ENCODE measurements at regions not wholly inside any gene's neighbourhood (a gene's known extent, or its start where the extent isn't known, plus 50 kb on each side); places are given as distances from the start of the nearest gene placed in this dataset.
A peak's percentile ranks its signal among the peaks of the same experiment; 100 is the strongest.

DNA sequence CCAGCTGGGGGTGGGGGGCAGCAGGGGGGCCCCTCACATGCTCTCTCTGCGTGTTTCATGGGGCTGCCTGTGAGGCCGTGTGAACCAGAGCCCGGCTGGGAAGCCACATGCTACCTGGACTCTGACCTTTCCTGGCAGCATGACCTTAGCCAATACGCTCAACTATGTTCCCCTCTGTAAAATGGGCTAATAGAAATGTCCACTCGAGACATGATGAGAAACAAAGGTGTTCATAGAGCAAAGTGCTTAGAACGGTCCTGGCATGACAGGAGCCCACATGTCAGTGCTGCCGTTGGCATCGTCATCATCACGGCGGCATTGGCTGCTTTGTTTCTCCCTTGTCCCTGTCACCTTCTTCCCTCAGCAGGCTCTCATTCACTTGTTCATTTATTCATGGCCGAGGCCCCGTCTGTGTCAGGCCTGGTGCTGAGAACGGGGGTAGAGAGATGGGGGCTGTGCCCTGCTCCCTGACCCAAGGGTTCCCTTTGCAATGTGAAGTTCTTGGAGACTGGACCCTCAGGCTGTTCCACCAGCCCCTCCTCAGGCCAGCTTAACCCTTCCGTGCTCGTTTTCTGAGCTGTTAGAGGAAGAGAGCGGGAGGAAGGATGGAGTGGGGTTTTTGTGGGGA, 291.4 kb downstream of the SEC14L1 start:
- CTCF ChIA-PET = interaction anchor here (2.2 to 7.9 kb wide), 3 partner anchors 63 to 101 kb away, joined by 13 to 86 read pairs (median 65); no protein-coding TSS in a partner anchor

DNA sequence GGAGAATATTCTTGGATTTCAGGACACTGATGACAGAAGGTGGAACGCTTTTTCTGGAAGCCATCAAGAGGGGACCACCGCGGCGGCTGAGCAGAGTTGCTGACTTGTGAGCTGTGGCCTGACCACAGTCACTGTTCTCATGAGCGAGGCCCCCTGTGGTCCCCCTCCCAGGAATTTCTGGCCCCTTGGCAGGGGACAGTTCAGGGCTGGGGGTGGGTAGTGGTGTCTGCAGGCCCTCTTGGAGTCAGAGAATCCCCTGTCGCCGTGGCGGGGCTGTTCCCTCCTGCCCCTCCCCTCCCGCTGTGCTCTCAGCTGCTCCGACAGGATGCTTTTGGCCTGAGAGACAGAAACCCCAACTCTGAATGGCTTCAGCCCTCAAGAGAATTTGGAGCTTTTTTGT, 292.0 kb downstream of the SEC14L1 start:
- no peak overlapping the region for H3K4me3 ChIP-seq (ENCODE audit: low read depth, low read length)
- TF ChIP-seq, protein P1, sequence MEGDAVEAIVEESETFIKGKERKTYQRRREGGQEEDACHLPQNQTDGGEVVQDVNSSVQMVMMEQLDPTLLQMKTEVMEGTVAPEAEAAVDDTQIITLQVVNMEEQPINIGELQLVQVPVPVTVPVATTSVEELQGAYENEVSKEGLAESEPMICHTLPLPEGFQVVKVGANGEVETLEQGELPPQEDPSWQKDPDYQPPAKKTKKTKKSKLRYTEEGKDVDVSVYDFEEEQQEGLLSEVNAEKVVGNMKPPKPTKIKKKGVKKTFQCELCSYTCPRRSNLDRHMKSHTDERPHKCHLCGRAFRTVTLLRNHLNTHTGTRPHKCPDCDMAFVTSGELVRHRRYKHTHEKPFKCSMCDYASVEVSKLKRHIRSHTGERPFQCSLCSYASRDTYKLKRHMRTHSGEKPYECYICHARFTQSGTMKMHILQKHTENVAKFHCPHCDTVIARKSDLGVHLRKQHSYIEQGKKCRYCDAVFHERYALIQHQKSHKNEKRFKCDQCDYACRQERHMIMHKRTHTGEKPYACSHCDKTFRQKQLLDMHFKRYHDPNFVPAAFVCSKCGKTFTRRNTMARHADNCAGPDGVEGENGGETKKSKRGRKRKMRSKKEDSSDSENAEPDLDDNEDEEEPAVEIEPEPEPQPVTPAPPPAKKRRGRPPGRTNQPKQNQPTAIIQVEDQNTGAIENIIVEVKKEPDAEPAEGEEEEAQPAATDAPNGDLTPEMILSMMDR (IDR thresholded peaks at IDR 0.05; ENCODE audit: insufficient read depth, low read length, missing control alignments) = no peak
- POLR2A ChIA-PET = interaction anchor here (0.6 kb wide), 1 partner anchor 59 kb away, joined by 3 read pairs; no protein-coding TSS in a partner anchor
- CTCF ChIA-PET = interaction anchor here (2.2 to 7.9 kb wide), 2 partner anchors 62 to 101 kb away, joined by 13 to 86 read pairs; no protein-coding TSS in a partner anchor
- DNase-seq (ENCODE audit: low read depth, low spot score) = no peak

More for the DNA sequence above, 291.4 kb downstream of the SEC14L1 start:
- no peak overlapping the region for H3K4me3 ChIP-seq (ENCODE audit: low read depth, low read length)
- no peak for DNase-seq (ENCODE audit: low read depth, low spot score)
- TF ChIP-seq, protein P1 (IDR thresholded peaks at IDR 0.05; ENCODE audit: insufficient read depth, low read length, missing control alignments) = no peak
- POLR2A ChIA-PET = interaction anchor here (0.6 to 1.6 kb wide), 2 partner anchors 20 to 59 kb away, joined by 3 to 6 read pairs; no protein-coding TSS in a partner anchor

DNA sequence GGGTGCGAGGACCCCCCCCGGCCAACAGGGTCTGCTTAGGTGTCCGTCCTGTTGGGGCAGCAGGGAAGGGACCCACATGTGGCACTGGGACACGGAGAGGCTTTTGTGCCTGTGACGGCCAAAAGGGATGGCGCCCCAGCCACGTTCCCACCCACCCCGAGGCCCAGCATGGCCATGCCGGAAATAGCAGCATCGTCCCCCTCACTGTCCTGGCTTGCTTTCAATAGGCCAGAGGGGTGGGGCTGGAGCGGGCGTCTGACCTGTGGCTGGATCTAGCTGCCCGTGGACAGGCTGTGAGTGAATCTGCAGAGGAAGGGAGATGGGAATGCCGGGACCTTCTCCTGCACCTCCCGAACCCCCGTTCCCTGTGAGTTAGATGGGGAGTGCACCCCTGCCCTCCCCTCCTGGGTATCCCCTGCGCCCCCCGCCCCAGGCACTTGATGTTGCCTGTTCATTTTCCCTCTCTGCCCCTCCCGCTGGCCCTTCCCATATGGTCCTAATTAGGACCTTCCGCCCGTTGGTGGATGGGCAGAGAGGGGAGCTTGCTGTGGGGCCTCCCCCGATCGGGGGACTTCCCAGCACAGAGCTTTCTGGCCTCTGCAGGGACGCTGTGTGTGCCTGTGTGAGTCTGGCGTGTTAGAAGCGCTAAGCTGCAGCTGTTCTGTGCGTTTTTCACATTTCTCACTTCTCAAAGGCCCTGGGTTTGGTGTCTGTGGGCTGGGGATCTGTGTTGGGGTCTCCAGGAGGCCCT, 292.8 kb downstream of the SEC14L1 start:
- ChIA-PET POLR2A (interaction anchor here (1.0 kb wide), 1 partner anchor 111 kb away, joined by 3 read pairs; no protein-coding TSS in a partner anchor), CTCF (interaction anchor here (1.9 to 7.9 kb wide), 3 partner anchors 39 to 102 kb away, joined by 6 to 86 read pairs (median 13); no protein-coding TSS in a partner anchor)
- peak; percentile 44 for DNase-seq (ENCODE audit: low read depth, low spot score)
- TF ChIP-seq, protein P1 (IDR thresholded peaks at IDR 0.05; ENCODE audit: insufficient read depth, low read length, missing control alignments) = no peak
- peak overlapping the region; percentile 20 for H3K4me3 ChIP-seq (ENCODE audit: low read depth, low read length)

DNA sequence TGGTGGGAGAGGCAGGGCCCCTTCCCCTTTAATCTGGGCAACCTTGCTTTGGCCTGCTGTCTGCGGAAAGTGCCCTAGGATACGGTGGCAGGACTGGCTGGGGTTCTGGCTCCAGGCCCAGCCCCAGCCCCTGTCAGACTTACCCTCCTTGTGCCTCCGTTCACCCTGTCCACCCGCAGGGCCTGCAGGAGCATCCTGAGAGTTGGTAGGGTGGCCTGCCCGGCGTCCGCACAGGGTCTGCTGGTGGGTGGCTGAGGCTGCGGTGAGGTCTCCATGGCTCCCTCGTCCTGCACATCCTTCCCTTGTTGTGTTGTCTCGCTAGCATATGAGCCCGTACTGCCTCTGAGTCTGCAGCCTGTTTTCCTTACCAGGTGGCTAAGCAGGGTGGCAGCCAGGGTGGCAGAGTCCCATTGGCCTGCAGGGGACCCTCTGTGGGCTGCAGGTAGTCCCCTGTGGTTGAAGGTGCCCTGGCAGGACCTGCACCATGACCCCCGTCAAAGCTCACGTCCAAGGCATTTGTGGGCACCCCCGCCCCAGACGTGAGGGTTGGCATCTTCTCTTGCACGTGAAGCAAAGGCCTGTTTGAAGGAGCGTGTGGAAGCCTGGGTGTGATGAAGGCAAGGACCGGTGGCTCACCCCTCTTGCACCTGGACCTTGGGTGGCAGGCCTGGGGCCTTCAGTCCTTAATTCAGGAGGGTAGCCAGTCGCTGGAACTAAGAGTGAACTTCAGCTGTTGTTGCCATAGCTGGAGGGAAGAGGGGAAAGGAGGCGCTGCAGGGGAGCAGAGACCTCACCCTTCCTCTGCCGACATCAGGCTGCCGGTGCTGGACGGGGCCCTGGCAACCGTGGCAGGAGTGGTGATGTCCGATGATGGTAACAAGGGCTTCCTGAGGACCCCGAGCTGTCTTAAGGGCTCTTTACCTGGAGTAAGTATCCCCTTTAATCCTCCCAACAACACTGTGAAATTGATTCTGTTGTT, 293.7 kb downstream of the SEC14L1 start:
- peak overlapping the region; percentile 15 for H3K4me3 ChIP-seq (ENCODE audit: low read depth, low read length)
- ChIA-PET CTCF (interaction anchor here (1.2 to 7.9 kb wide), 6 partner anchors 14 to 103 kb away, joined by 4 to 86 read pairs (median 10); no protein-coding TSS in a partner anchor), POLR2A (interaction anchor here (1.0 kb wide), 1 partner anchor 112 kb away, joined by 3 read pairs; no protein-coding TSS in a partner anchor)
- no peak for DNase-seq (ENCODE audit: low read depth, low spot score)
- TF ChIP-seq, protein P1 (IDR thresholded peaks at IDR 0.05; ENCODE audit: insufficient read depth, low read length, missing control alignments) = no peak

DNA sequence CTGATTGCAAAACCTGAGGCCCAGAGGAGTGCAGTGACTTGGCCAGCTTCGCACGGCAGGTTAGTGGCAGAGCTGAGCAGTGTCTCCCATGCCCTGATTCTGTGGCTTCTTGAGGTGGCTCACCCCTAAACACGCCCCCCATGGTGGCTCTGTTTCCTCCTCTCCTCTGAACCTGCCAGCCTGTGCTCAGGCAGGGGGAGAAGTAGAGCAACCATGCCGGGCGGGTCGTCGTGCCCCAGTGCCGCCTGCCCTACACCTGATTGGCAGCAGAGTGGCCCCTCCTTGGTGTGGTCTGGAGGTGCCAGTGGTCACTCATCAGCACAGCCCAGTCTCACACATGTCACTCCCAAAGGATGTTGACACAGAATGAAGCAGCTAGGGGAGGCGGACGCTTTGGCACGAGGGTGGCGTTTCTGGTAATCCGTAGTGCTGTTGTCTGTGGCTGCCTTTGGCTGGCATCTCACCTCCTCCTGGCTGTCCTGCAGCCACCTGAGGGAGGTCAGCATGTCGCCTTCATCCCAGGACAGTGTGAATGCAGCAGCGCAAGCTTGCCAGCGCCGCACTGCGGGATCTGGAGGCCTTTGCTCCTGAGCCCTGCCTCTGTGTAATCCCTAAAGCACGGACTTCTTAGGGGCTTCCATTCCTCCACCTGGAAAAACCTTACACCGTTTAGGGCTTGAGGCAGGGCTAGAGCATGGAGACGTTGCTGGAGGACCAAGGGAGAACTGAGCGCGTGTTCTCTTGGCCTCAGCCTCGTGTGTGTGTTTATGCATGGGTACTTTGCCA, 294.7 kb downstream of the SEC14L1 start:
- ChIA-PET POLR2A (interaction anchor here (0.9 kb wide), 1 partner anchor 110 kb away, joined by 3 read pairs; no protein-coding TSS in a partner anchor), CTCF (interaction anchor here (1.1 to 11.1 kb wide), 12 partner anchors 7 to 112 kb away, joined by 3 to 69 read pairs (median 4); no protein-coding TSS in a partner anchor)
- no peak overlapping the region; the same call in 1 of the 2 replicates for H3K4me3 ChIP-seq (ENCODE audit: low read depth, low read length)

More for the DNA sequence above, 294.7 kb downstream of the SEC14L1 start:
- TF ChIP-seq, protein P1 (IDR thresholded peaks at IDR 0.05; ENCODE audit: insufficient read depth, low read length, missing control alignments) = no peak
- no peak for DNase-seq (ENCODE audit: low read depth, low spot score)

Data from AG04449 (cell line).